ENCODE measurements at regions not wholly inside any gene's neighbourhood (a gene's known extent, or its start where the extent isn't known, plus 50 kb on each side); places are given as distances from the start of the nearest gene placed in this dataset.
"Not testable (repeated sequence)": the region's sequence is repeated elsewhere in the genome, so short reads cannot be mapped to it uniquely, and the experiment has no call there.

DNA sequence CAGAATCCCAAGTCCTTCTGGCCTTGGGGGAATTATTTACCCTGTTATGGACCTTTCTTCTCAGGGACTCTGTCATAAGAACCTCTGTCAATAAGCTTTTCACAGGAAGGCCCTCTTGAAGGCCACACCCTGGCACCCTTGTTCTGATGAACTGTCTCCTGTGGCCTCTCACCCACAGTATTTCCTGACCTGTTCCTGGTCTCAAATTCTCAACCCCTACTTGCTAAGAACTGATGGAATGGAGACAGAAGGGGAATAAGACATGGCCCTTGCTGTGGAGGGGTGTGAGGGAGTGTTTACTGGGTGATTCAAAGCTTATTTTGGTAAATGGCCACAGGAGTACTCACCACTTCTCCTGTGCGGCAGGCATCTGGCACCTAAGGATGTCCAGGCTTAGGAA, 1082.9 kb downstream of the BCL11B start:
- DNase-seq = no peak

DNA sequence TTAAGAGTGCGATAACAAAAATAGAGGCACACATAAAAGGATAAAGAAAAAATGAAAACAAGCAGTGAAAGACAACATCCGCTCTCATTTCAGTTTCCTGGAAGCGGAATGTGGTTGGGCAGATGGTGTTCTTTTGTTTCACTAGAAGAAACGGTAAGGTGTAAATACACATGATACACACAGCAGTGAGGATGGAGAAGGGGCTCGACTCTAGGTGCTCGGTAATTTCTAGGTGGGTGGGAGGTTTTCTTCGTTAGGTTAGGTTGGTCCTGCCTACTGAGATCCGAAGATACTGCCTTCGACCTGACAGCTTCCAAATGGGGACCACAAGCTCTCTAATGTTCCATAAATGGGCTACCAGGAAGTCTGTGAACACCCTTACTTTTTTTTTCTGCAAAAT, 1082.5 kb downstream of the BCL11B start:
- no peak for DNase-seq

DNA sequence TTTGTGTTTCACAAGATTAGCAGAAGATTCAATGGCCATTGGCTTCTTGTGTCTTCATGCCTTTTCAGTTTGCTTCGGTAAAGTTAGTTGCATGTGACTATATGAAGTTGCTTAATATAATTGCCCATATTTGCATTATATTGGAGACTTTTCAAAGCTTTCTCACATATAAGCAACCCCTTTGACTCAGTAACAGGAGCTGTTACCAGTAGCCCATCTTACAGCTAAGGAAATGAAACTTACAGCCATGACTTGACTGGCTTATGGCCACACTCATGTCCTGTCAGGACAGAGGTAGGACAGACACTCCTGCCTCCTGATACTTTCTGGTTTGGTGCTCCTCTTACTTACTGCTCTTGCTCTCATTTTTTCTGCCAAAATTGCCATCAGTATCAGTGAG, 1082.1 kb downstream of the BCL11B start:
- DNase-seq = no peak

DNA sequence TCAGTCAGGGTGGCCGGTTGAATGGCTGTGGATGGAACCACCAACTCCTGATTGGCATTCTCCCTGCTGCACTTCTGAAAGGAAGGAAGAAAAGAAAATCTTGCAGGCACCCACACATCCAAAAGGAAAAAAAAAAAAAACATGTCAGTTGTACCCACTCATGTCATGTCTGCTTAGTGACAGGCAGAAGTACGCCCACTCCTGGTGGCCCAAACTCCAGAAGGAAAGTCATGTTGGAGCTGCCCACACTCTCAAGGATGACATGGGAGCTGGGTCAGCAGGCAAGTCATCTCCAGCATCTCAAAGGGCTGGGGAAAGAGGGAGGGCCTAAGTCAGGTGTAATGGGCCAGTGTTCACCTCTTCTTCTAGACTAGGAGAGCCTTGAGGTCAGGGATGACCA, 1079.1 kb downstream of the BCL11B start:
- no peak for DNase-seq

DNA sequence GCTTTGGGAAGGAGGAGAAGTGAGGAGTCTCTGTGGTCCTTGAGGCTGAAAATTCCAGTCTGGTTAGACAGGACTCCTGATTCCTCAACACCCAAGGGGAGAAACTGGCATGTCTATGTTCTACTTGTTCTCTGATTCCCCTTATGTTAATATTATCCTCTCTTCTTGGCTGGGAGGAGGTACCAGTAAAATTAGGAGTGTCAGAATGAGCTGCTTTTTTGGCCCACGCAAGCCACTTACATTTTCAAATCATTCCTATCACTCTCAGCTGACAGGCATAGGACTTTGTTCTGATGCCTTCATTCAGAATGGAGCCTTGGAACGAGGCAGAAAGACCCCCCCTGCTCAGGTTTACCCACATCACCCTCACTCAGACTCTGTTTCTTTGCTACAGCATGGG, 1077.2 kb downstream of the BCL11B start:
- DNase-seq = no peak

DNA sequence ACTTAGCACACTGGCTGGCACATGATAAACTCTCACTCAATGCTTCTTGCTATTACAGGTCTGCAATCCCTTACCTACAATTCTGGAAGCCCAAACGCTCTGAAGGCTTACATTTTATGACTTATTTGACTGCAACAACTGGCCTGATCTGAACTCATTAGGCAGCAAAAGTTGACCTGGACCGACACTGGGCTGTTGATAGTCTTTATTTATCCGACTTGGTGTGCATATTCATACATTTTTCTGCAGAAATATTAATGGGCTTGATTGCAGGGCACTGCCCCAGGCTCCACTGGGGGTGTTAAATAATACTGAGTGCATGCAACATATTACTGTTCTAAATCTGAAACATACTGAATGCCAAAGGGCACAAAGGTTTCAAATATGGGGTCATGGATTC, 1076.7 kb downstream of the BCL11B start:
- DNase-seq = no peak

DNA sequence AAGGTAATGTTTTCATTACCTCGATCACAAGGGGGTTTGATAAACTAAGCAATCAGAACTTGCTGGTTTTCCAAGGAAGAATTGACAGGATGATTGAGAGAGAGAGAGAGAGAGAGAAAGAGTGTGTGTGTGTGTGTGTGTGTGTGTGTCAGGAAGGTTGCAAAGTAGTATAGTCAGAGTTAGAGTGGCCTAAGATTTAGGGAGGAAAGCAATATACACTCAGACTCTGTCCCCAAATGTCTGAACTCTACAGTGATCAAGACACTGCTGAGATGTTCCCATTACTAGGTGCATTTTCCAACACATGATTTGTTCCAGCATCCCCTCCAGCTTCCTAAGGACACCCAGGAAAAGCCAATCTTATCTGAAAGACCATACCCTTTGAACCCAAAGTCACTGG, 1074.1 kb downstream of the BCL11B start:
- no peak for DNase-seq

DNA sequence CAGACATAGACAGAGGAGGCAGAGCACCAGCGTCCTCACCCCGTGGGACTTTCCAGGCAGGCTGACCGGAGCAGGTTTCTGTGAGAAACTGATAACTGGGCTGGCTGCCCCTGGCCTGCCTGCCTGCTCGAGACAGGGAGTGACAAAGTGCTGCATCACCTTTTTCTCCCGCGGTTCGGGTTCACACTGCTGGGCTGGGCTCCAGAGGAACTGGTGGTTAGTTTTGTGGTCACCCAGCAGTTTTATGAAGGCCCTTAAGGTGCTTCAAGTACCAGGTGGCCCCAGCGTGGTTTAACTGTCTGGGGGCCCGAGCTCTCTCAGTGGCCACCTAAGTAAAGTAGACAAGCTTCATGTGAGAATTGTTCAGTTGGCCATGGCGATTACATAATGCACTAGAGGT, 1073.6 kb downstream of the BCL11B start:
- DNase-seq = no peak

DNA sequence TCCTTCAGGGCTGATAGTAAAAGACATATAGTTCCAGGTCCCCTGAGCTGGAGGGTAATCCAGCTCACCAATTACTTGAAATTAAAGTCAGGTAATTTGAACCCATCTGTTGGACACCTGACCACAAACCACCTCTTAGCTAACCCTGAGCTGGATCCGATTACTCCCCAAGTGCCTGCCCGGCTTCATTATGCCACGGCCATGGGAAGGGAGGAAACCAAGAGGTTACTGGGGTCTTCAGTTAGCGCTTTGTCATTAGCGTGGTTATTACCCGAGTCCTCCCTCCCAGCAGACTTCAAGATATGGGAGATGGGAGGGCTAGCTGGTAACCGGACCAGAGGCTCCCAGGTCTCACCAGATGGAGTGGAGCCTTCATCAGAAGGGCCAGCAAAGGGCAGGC, 1071.4 kb downstream of the BCL11B start:
- no peak for DNase-seq

DNA sequence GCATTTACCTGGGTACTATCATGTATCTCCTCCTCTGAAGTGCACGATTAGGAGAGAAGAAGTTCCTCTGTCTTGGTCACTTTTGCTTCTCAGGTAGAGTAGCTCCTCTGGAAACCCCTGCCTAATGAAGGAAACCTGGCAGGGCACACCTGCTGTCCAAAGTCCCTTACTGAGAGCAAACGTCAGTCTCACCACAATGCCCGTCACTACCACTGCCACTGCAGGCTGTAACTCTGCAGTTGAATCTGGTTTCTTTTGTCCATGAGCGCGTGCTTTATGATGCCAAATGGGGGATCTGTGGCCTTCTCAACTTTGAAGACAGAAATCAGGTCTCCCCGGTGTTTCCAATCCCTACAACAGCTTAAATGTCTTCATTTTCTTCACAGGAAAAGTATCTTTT, 1068.6 kb downstream of the BCL11B start:
- DNase-seq = no peak

DNA sequence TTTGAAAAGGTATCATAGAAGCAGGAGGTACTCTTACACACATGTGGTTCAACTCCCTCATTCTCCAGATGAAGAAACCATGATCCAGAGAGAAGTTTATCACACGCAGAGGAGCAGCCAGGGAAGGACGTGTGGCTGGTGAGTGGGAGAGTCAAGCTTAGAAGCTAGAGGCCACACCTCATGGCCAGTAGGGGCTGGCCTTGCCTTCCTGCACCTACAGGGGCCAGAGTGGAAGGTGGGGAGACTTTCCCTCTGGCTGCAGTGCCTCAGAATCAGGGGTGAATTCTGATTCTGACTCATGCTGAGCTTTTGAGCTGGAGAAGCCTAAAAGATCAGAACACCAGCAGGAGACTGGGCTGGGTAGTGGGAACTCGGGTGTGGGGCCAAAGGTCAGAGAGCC, 1067.9 kb downstream of the BCL11B start:
- DNase-seq = no peak

DNA sequence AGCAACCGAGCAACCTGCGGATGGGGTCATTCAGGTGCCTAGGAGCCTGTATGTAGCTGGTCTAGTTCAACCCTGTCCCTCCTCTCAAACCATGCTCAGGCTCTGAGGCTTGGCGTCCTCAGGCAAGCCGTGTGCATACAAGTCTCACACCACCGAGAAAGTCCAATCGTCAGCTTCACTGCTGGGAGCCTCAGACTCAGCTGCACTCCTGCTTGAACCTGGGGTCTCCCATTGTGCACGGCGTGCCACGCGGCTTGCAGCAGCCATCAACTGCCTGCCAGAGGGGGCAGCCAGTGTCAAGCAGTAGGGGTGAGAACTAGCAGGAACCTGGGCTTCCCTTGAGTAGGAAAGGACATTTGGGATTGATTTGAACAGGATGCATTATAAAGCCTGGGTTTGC, 1064.6 kb downstream of the BCL11B start:
- no peak for DNase-seq

DNA sequence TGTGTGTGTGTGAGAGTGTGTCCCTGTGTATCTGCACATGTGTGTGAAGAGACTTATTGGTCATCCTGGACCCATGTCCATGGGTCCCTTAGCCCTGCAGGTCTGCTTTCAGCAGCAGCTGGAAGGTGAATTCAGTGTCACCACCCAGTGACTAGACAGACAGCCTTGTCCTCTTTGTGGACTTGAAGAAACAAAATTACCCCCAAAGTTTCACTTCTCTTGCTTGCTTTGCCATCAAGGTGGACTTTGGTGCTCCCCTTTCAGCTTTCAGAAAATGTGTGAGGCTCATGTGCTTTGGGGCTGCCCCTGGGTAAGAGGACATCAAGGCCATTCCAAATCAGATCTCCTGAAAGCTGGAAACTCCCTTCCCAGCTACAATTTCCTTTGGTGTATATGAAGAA, 1063.8 kb downstream of the BCL11B start:
- no peak for DNase-seq

DNA sequence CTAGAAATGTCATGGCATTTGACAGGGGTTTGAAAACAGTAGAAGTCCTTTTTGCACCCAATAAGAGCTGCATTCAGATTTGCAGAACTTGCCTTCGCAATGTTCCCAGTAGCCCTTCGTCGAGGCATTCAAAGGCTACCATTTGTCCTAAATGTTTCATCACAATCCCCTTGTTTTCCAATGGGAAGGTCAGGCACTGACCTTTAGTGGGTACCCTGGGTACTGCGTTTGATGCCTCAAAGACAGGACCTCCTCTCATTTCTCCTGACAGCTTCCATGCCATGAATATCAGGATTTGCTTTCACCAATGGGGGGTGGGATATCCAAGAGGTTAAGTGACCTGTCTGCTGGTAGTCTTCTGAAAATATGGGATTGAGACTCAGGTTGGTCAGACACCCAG, 1063.1 kb downstream of the BCL11B start:
- DNase-seq = no peak

DNA sequence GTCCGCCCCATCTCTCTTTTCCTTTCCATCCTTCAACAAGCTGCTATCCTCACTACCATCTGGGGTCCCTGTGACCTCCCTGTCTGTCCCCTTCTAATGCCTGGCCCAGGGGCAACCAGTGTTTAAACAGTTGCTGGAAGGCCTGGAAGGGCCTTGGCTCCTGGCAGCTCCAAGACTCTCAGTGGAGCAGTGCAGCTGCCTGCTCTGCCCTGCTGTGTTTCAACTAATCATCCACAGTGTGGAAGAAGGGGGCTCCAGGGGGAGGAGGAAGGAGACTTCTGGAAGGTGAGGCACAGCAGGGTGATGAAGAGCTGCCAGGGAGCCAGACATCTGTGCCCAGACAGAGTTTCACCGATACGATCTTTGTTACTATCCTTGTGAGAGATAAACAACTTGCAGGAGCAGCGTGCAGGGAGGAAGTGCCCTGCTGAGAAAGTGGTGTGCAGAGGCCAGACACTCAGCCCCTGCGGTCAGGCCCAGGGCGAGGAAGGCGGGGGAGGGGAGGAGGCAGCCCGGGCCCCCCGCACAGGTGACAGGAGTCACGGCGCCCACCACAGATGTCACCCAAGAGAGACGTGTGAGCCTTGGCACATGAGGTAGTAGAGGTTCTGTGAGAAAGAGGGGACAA, 1061.8 kb downstream of the BCL11B start:
- no peak for DNase-seq

DNA sequence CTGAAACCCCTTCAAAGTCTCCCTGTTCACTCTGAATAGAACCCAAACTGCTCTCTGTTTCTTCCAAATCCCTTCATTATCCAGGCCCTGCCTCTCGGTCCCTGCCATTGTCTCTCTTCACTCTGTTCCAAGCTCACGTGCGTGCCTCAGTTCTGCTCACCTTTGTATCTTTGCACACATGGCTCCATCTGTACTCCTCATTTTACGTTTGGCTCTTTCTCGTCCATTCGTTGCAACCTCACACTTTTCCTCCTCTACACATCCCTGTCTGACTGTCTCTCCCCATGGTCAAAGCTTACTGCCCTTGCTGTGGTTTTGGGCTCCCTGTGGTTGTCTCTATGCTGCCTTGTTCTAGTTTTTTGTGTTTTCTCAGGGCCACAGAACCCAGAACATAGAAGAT, 1054.5 kb downstream of the BCL11B start:
- no peak for DNase-seq

DNA sequence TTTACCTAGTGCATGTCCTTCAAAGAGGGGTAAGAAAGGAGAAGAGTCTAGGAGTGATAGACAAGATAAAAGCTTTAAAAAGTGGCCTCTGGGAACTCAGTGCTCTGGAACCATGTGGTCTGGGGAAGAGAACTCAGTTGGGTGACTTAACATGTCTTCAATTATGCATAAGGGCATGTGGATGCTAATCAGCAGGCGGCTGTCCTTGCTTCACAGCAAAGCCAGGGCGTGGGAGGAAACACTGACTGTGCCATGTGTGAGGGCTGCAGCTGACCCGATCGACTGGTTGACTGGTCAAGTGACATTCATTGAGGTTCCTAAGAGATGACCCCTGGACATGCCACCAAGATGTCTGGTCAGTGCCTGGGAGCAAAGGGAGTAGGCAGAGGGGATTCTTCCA, 1053.8 kb downstream of the BCL11B start:
- no peak for DNase-seq

DNA sequence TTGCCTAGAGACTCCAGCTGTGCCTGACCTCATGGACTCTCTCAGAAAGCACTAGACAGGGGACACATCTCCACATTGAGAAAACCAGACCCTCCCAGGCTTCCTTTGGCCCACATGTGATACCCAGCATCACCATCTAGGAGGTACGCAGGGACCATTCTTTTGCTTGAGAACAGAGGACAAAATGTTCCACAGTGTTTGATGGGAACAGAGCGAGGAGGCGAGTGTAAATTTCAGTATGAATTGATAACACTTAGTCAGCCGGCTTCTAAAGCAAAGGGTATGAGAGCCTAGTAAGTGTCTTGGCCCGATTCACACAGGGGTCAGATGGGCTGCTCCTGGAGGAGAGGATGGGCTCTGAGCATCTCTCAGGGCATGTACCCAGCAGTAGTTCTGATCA, 1052.4 kb downstream of the BCL11B start:
- DNase-seq = no peak

DNA sequence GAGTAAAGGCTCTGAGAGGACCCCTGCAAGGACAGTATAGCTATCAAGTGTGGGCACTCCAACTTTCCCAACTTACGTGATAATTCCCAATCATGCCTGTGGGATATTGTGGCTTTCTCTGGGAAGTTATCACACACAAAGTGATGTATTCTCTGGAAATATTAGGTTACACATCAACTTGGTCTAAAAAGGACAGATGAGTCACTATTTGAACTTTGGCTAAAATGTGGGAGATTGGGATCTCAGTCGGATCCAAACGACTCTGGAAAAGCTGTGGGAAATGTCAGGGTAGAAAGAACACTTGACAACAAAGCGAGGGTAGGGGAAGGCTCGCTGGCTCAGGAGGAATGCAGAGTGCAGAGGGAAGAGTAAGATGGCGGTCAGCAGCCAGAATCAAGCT, 1048.9 kb downstream of the BCL11B start:
- DNase-seq = no peak

DNA sequence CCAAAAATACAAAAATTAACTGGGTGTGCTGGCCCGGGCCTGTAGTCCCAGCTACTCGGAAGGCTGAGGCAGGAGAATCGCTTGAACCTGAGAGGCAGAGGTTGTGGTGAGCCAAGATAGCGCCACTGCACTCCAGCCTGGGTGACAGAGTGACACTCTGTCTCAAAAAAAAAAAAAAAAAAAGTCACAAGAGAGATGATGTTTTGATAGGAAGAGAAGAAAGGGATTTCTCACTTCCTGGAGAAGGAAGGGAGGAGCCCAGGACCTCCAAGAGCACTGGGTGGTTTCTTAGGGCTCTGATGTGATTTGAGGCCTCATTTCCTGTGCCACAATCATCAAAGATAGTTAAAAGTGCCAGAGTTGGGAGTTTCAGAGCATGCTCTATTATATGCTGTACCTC, 1048.3 kb downstream of the BCL11B start:
- not testable (repeated sequence) for DNase-seq

DNA sequence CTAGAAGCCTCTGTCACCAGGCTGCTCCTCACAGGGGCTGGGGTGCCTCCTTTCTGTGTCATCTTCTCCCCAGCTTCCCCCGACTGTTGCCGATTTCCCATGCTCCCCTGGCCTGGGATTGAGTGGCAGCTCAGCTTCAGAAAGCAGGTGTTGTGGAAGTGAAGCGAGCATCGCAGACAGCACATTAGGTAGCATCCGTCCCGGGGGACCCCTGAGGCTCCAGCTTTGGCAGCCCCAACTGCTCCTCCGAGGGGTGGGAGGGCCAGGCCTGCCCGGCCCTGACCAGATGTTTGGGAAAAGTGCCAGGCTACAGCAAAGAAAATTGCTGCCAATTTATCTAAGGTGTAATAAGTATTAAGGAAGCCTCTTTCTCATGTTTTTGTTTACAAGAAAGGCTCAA, 1045.6 kb downstream of the BCL11B start:
- DNase-seq = no peak

DNA sequence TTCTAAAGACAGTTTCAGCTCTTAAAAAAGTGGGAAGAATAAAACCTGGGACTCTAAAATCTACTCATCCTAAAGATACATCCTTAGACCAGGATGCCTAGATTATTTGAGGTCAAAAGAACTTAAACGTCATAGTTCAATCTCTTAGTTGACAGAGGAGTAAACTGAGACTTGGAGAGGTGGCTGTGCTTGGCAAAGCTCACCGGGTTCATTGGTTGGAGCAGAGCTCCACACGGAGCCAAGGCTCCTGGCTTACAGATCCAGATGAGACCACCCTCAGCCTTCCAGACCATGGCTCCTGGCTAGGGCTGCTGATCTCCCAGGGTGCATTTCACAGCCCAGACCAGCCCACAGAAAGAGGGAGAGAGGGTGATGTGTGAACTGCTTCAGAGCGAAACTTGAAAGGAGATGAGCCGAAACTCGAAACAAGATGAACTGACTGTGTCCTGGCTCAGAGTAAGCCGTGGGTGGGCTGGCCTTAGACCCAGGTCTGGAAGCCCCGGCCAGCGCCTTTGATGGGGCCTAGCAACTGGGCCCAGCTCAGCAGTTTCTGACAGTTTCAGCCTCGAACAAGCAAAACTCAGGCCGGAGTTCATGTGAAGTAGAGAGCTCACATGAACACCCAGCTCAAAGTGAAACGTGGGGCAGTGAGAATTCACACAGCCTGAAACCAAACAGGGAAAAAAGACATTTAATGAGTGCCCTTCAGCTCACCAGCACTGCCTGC, 1044.8 kb downstream of the BCL11B start:
- no peak for DNase-seq

DNA sequence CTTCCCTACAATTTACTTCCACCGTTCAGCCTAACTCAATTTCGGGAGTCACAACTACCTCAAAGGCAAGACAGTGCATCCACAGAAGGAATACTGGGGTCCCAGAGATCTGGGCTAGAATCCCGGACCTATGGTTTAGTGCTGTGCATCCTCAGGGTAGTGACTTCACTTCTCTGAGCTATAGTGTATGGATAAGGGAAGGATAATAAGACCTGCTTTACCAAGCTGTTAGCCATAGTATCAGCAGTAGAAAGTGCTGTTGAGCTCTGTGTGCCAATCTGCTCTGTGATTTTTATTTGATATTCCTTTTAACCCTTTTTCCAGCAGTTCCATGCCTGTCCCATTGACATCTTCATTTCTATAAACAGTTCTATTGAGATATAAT, 1044.3 kb downstream of the BCL11B start:
- DNase-seq = no peak

DNA sequence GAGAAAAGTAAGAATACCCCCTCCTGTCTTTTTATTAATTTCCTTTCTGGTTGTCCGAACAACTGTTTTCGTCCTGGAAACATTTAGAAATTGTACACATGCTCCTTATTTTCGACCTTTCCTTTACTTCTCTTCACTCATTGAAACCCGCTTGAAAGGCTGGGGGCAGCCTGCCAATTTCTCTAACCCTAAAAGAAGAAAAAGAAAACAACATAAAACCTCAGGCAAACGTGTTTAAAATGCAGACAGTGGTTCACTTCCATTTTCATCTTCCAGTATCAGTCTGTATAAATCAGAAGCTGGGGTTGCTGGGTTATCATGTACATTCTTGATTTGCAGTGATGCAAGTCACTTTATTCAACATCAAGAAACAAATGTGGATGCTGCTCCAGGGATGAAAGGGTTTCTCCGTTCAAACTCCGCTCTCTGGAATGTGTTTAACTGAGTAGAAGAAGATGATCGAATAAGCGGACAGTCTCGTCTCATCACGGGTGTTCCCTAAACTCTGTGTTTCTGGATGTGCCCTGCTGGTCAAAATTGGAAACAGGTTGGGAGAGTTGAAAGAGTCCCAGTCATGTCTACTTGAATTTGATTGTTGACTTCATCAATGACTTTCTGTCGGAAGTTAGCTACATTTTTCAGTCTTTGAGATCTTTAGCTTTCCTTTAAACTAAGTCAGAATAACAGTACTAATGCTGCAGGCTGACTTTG, 1042.2 kb downstream of the BCL11B start:
- no peak for DNase-seq

DNA sequence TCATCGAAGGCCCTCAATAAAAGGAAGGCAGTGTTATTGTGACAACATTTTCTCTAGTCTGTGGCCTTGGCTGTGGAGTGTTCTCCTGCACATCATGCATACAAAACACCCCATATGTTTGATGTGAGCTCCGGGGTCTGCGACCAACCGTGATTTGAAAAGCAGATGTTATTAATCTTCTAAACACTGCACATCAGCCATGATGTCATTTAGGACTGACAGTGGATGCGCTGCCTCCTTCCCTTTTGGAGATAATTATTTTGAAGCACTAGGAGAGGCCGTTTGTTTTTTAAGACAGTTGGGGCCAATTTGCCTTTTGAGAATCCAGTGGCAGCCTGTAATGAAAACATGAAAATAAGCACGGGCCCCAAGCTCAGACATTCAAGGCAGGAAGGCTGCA, 1041.6 kb downstream of the BCL11B start:
- DNase-seq = no peak

Measured in GF-D8 (cell line).